ENCODE measurements at regions not wholly inside any gene's neighbourhood (a gene's known extent, or its start where the extent isn't known, plus 50 kb on each side); places are given as distances from the start of the nearest gene placed in this dataset.

DNA sequence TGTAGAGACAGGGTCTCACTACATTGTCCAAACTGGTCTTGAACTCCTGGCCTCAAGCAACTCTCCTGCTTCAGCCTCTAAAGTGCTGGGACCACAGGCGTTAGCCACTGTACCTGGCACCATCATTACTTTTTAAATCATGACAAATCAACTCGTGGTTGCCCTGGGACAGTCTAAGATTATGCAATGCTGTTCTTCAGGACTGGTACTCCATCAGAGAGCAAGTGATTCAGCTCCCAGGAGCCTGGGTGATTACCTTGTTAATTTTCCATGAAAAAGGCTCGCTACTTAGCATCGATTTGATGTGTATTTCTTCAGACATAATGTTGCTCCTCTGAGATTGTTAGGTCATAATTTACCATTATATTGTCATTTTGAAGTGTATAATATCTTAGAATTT, 158.9 kb upstream of the STEAP4 start:
- CTCF ChIA-PET (ENCODE audit: low intra/inter-chr PET ratio, low total read pairs), result no interaction called here
- H3K27ac ChIP-seq (ENCODE audit: extremely low read length, insufficient read depth, low read length), result no peak overlapping the region
- no peak overlapping the region for H3K4me3 ChIP-seq (replicated peaks in 1 of 3; ENCODE audit: insufficient read depth in 1 of 3, low read depth in 2 of 3, low read length in 3 of 3)
- intact Hi-C loops (cut with micrococcal nuclease; ENCODE audit: unreplicated experiment), result no loop called here
- BruUV-seq (replicated peaks), result no TSS peak
- no peaks in the 10 kb centered on the region for H3K4me1 ChIP-seq (ENCODE audit: insufficient read depth, low read length)
- TF ChIP-seq ZMYM2 (CRISPR knock-in tag; IDR thresholded peaks at IDR 0.05) (no peak), RARG (CRISPR knock-in tag; IDR thresholded peaks at IDR 0.05; ENCODE audit: low read depth) (no peak), TARDBP (CRISPR knock-in tag; IDR thresholded peaks at IDR 0.05) (no peak), ZFP62 (CRISPR knock-in tag; IDR thresholded peaks at IDR 0.05) (no peak), ISL2 (CRISPR knock-in tag; IDR thresholded peaks at IDR 0.05) (no peak), NR3C1 (CRISPR knock-in tag; IDR thresholded peaks at IDR 0.05) (no peak), MLLT10 (CRISPR knock-in tag; IDR thresholded peaks at IDR 0.05) (no peak), CHD2 (IDR thresholded peaks at IDR 0.05; ENCODE audit: low read depth, low read length) (no peak), ZNF761 (CRISPR knock-in tag; conservative IDR thresholded peaks at IDR 0.05) (no peak), ZNF10 (CRISPR knock-in tag; IDR thresholded peaks at IDR 0.05; ENCODE audit: borderline replicate concordance, low read depth) (no peak), ZNF788 (CRISPR knock-in tag; IDR thresholded peaks at IDR 0.05; ENCODE audit: borderline replicate concordance) (no peak), JUNB (CRISPR knock-in tag; IDR thresholded peaks at IDR 0.05; ENCODE audit: borderline replicate concordance) (no peak)
- TF ChIP-seq, protein P1, sequence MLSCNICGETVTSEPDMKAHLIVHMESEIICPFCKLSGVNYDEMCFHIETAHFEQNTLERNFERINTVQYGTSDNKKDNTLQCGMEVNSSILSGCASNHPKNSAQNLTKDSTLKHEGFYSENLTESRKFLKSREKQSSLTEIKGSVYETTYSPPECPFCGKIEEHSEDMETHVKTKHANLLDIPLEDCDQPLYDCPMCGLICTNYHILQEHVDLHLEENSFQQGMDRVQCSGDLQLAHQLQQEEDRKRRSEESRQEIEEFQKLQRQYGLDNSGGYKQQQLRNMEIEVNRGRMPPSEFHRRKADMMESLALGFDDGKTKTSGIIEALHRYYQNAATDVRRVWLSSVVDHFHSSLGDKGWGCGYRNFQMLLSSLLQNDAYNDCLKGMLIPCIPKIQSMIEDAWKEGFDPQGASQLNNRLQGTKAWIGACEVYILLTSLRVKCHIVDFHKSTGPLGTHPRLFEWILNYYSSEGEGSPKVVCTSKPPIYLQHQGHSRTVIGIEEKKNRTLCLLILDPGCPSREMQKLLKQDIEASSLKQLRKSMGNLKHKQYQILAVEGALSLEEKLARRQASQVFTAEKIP (CRISPR knock-in tag; IDR thresholded peaks at IDR 0.05; ENCODE audit: borderline replicate concordance), result no peak
- TF ChIP-seq, protein P2, sequence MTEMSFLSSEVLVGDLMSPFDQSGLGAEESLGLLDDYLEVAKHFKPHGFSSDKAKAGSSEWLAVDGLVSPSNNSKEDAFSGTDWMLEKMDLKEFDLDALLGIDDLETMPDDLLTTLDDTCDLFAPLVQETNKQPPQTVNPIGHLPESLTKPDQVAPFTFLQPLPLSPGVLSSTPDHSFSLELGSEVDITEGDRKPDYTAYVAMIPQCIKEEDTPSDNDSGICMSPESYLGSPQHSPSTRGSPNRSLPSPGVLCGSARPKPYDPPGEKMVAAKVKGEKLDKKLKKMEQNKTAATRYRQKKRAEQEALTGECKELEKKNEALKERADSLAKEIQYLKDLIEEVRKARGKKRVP (CRISPR knock-in tag; IDR thresholded peaks at IDR 0.05), result no peak
- no peak overlapping the region for H2AFZ ChIP-seq (ENCODE audit: low read length)
- no peak for FAIRE-seq
- WGBS (ENCODE audit: low lambda C conversion rate), result 0% methylated on average over 4 of the region's 4 CpGs
- H3K9ac ChIP-seq (ENCODE audit: insufficient read depth, low read depth, low read length), result no peak overlapping the region
- no peaks in the 10 kb centered on the region for H4K20me1 ChIP-seq (ENCODE audit: insufficient read depth, low read length)
- DNase-seq (ENCODE audit: low spot score), result no peak
- POLR2A ChIA-PET, result no interaction called here
- no peaks in the 10 kb centered on the region for H3K27me3 ChIP-seq (ENCODE audit: control insufficient read depth in 1 of 2, insufficient read depth in 2 of 2, low read length in 2 of 2)
- no peaks in the 10 kb centered on the region for H3K9me3 ChIP-seq (ENCODE audit: low read length)
- in situ Hi-C loops (cut with HindIII; ENCODE audit: extremely low pct_ligation_motif_present, low pct_unique_long_range_greater_than_20kb), result no loop called here
- H3K36me3 ChIP-seq (replicated peaks in 1 of 2; ENCODE audit: control insufficient read depth in 1 of 2, insufficient read depth in 2 of 2, low read length in 2 of 2), result no peaks in the 10 kb centered on the region
- ATAC-seq, result no peak
- H3K4me2 ChIP-seq (ENCODE audit: low read depth, low read length), result no peak overlapping the region
- H3K79me2 ChIP-seq (ENCODE audit: insufficient read depth, low read length), result no peaks in the 10 kb centered on the region
